Fibroblast of lung (primary cell): ENCODE measurements at regions not wholly inside any gene's neighbourhood (a gene's known extent, or its start where the extent isn't known, plus 50 kb on each side); places are given as distances from the start of the nearest gene placed in this dataset.

Source experiments
- EZH2 ChIP-seq: IDR thresholded peaks from 2 replicates; pipeline ENCODE4 v1.5.1; 2012; ENCODE audit warnings: low read length, control low read depth, mild to moderate bottlenecking; ENCODE audit errors: missing control alignments
- TF ChIP-seq, protein P1 (sequence below), 2 donors: IDR thresholded peaks in 1 of 2; conservative IDR thresholded peaks in 1 of 2; 1 replicate in 1 of 2; 2 replicates in 1 of 2; pipeline ENCODE4 v1.5.1; 2011 to 2012; ENCODE audit warnings: low read length in 2 of 2, control low read depth in 1 of 2, inconsistent platforms in 1 of 2, low read depth in 1 of 2, mild to moderate bottlenecking in 1 of 2

DNA sequence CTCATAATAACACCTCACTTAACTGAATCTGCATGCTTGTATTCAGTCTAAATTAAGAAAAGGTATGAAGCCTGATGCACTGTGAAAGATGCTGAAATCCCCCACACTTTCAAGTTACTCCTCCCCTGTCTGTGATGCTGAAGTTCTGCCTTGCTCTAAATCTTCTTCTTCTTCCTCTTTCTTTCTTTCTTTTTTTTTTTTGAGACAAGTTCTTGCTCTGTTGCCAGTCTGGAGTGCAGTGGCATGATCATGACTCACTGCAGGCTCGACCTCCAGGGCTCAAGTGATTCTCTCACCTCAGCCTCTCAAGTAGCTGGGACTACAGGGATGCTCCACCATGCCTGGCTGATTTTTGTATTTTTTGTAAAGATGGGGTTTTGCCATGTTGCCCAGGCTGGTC lies 231.0 kb upstream of the B3GALT2 start:
- TF ChIP-seq, protein P1, sequence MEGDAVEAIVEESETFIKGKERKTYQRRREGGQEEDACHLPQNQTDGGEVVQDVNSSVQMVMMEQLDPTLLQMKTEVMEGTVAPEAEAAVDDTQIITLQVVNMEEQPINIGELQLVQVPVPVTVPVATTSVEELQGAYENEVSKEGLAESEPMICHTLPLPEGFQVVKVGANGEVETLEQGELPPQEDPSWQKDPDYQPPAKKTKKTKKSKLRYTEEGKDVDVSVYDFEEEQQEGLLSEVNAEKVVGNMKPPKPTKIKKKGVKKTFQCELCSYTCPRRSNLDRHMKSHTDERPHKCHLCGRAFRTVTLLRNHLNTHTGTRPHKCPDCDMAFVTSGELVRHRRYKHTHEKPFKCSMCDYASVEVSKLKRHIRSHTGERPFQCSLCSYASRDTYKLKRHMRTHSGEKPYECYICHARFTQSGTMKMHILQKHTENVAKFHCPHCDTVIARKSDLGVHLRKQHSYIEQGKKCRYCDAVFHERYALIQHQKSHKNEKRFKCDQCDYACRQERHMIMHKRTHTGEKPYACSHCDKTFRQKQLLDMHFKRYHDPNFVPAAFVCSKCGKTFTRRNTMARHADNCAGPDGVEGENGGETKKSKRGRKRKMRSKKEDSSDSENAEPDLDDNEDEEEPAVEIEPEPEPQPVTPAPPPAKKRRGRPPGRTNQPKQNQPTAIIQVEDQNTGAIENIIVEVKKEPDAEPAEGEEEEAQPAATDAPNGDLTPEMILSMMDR (conservative IDR thresholded peaks at IDR 0.05 in 1 of 2, IDR thresholded peaks at IDR 0.05 in 1 of 2; ENCODE audit: low read depth in 1 of 2, low read length in 2 of 2) = no peak
- TF ChIP-seq EZH2 = no peak
